MM.1S (cell line): ENCODE measurements at regions not wholly inside any gene's neighbourhood (a gene's known extent, or its start where the extent isn't known, plus 50 kb on each side); places are given as distances from the start of the nearest gene placed in this dataset.

Experiments used
- DNase-seq: peaks from one replicate; pipeline ENCODE4 v3.0.0-alpha.2; 2015
- H2AFZ ChIP-seq: fragments of 300-600 bp; sonication (generic); 2 replicates; pipeline ENCODE4 v1.6.0; 2016; ENCODE audit warnings: antibody characterized with exemption, low read length
- H3F3A ChIP-seq: fragments of 300-600 bp; sonication (generic); 2 replicates; pipeline ENCODE4 v1.6.1; 2016; ENCODE audit warnings: mild to moderate bottlenecking, antibody characterized with exemption, low read length, moderate library complexity, mixed read lengths; ENCODE audit not compliant: insufficient read depth
- H3K27ac ChIP-seq: fragments of 300-600 bp; sonication (generic); 2 replicates; pipeline ENCODE4 v1.5.1; 2016; ENCODE audit warnings: mild to moderate bottlenecking, low read length
- H3K27me3 ChIP-seq: fragments of 300-600 bp; sonication (generic); replicated peaks from 2 replicates; pipeline ENCODE4 v1.6.0; 2016; ENCODE audit warnings: low read length; ENCODE audit not compliant: insufficient read depth
- H3K36me3 ChIP-seq: fragments of 300-600 bp; sonication (generic); replicated peaks from 2 replicates; pipeline ENCODE4 v1.6.1; 2016; ENCODE audit warnings: mild to moderate bottlenecking, low read length, mixed read lengths; ENCODE audit not compliant: insufficient read depth
- H3K4me1 ChIP-seq: fragments of 300-600 bp; sonication (generic); 2 replicates; pipeline ENCODE4 v1.6.1; 2016; ENCODE audit warnings: low read length, mixed read lengths
- H3K4me2 ChIP-seq: fragments of 300-600 bp; sonication (generic); 2 replicates; pipeline ENCODE4 v1.6.0; 2016; ENCODE audit warnings: low read depth, low read length
- H3K4me3 ChIP-seq: fragments of 300-600 bp; sonication (generic); 2 replicates; pipeline ENCODE4 v1.5.1; 2016; ENCODE audit warnings: low read length, mixed read lengths
- H3K79me2 ChIP-seq: fragments of 300-600 bp; sonication (generic); 2 replicates; pipeline ENCODE4 v1.6.1; 2016; ENCODE audit warnings: mixed run types, low read length, mixed read lengths
- H3K9ac ChIP-seq: fragments of 300-600 bp; sonication (generic); 2 replicates; pipeline ENCODE4 v1.6.1; 2016; ENCODE audit warnings: low read length, mixed read lengths
- H3K9me2 ChIP-seq: fragments of 300-600 bp; sonication (generic); replicated peaks from 2 replicates; pipeline ENCODE4 v1.6.1; 2016; ENCODE audit warnings: mild to moderate bottlenecking, low read length, mixed read lengths; ENCODE audit not compliant: insufficient read depth
- H3K9me3 ChIP-seq: fragments of 300-600 bp; sonication (generic); replicated peaks from 2 replicates; pipeline ENCODE4 v1.6.1; 2016; ENCODE audit warnings: mild to moderate bottlenecking, low read length, mixed read lengths; ENCODE audit not compliant: insufficient read depth
- H4K20me1 ChIP-seq: fragments of 300-600 bp; sonication (generic); 2 replicates; pipeline ENCODE4 v1.6.1; 2016; ENCODE audit warnings: mild to moderate bottlenecking, low read length, moderate library complexity, mixed read lengths; ENCODE audit not compliant: insufficient read depth
- EZH2 ChIP-seq: fragments of 300-600 bp; sonication (generic); optimal IDR thresholded peaks from 2 replicates; pipeline ENCODE3; 2017; ENCODE audit warnings: low read depth, mild to moderate bottlenecking, antibody characterized with exemption, low read length, mixed read lengths
- EZH2phosphoT487 ChIP-seq: fragments of 300-600 bp; sonication (generic); IDR thresholded peaks from 2 replicates; pipeline ENCODE4 v1.6.1; 2018; ENCODE audit warnings: antibody characterized with exemption, low read length
- TF ChIP-seq, protein P1 (sequence below): fragments of 300-600 bp; sonication (generic); IDR thresholded peaks from 2 replicates; pipeline ENCODE4 v1.5.1; 2016; ENCODE audit warnings: antibody characterized with exemption, low read length, mixed read lengths

DNA sequence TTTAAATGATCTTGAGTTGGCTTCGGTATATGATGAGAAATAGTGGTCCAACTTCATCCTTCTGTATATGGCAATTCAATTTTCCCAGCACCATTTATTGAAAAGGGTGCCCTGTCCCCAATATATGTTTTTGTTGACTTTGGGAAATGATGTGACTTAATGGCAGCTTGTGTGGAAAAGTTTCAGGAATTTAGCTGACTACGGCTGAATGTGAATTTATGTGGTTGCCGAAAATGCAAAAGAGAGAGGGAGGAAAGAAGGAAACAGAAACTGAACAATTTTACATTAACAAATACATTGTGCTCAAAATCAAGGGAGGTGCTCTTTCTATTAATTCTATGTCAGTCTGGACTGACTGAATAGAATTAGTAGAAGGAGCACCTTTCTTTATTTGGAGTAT lies 101.8 kb upstream of the CYSLTR1 start:
- H3K9me2 ChIP-seq = no peaks in the 10 kb centered on the region
- H3K27ac ChIP-seq = no peak overlapping the region
- no peaks in the 10 kb centered on the region for H3K27me3 ChIP-seq
- no peak overlapping the region for H3K4me3 ChIP-seq
- no peaks in the 10 kb centered on the region for H4K20me1 ChIP-seq
- no peaks in the 10 kb centered on the region for H3K36me3 ChIP-seq
- H3F3A ChIP-seq = no peaks in the 10 kb centered on the region
- DNase-seq = no peak
- H3K4me1 ChIP-seq = 0 out of 2 replicates have a peak, but pooled peaks cover 4% of the 10 kb centered on the region
- no peak overlapping the region for H3K9ac ChIP-seq
- no peak overlapping the region for H2AFZ ChIP-seq
- H3K79me2 ChIP-seq = no peaks in the 10 kb centered on the region
- no peak for TF ChIP-seq EZH2phosphoT487
- no peak for TF ChIP-seq EZH2
- TF ChIP-seq, protein P1, sequence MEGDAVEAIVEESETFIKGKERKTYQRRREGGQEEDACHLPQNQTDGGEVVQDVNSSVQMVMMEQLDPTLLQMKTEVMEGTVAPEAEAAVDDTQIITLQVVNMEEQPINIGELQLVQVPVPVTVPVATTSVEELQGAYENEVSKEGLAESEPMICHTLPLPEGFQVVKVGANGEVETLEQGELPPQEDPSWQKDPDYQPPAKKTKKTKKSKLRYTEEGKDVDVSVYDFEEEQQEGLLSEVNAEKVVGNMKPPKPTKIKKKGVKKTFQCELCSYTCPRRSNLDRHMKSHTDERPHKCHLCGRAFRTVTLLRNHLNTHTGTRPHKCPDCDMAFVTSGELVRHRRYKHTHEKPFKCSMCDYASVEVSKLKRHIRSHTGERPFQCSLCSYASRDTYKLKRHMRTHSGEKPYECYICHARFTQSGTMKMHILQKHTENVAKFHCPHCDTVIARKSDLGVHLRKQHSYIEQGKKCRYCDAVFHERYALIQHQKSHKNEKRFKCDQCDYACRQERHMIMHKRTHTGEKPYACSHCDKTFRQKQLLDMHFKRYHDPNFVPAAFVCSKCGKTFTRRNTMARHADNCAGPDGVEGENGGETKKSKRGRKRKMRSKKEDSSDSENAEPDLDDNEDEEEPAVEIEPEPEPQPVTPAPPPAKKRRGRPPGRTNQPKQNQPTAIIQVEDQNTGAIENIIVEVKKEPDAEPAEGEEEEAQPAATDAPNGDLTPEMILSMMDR = no peak
- H3K9me3 ChIP-seq = no peaks in the 10 kb centered on the region
- H3K4me2 ChIP-seq = no peak overlapping the region

DNA sequence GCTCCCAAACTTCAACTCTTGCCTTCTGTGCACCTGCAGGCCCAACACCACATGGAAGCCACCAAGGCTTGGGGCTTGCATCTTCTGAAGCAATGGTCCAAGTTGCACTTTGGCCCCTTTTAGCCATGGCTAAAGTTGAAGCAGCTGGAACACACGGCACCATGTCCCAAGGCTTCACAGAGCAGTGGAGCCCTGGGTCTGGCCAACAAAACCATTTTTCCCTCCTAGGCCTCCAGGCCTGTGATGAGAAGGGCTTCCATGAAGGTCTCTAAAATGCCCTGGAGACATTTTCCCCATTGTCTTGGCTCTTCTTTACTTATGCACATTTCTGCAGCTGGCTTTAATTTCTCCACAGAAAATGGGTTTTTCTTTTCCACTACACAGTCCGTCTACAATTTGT lies 61.3 kb upstream of the CYSLTR1 start:
- H3K4me1 ChIP-seq = 0 out of 2 replicates have a peak, but pooled peaks cover 6% of the 10 kb centered on the region
- H4K20me1 ChIP-seq = no peaks in the 10 kb centered on the region
- no peak overlapping the region for H3K27ac ChIP-seq
- no peak for DNase-seq
- H3K9me2 ChIP-seq = no peaks in the 10 kb centered on the region
- H3K36me3 ChIP-seq = no peaks in the 10 kb centered on the region
- H3K4me3 ChIP-seq = no peak overlapping the region
- H3K79me2 ChIP-seq = no peaks in the 10 kb centered on the region
- H3K27me3 ChIP-seq = no peaks in the 10 kb centered on the region
- H3F3A ChIP-seq = no peaks in the 10 kb centered on the region
- no peak overlapping the region for H3K4me2 ChIP-seq
- no peaks in the 10 kb centered on the region for H3K9me3 ChIP-seq
- H2AFZ ChIP-seq = no peak overlapping the region
- no peak for TF ChIP-seq EZH2phosphoT487
- TF ChIP-seq, protein P1 = no peak
- no peak for TF ChIP-seq EZH2
- H3K9ac ChIP-seq = no peak overlapping the region

DNA sequence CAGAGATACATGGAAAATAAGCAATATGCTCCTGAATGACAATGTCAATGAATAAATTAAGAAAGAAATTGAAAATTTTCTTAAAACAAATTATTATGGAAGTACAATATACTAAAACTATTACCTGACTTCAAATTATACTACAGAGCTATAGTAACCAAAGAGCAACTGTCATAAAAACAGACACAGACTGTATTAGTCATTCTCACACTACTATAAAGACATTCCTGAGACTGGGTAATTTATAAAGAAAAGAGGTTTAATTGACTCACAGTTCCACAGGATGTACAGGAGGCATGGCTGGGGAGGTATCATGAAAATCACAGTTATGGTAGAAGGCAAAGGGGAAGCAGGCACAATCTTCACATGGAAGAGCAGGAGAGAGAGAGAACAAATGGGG lies 60.0 kb upstream of the CYSLTR1 start:
- H3K27me3 ChIP-seq = no peaks in the 10 kb centered on the region
- H3K36me3 ChIP-seq = no peaks in the 10 kb centered on the region
- H4K20me1 ChIP-seq = no peaks in the 10 kb centered on the region
- no peaks in the 10 kb centered on the region for H3K9me2 ChIP-seq
- H3K9me3 ChIP-seq = no peaks in the 10 kb centered on the region
- no peak for DNase-seq
- no peaks in the 10 kb centered on the region for H3F3A ChIP-seq
- no peak overlapping the region for H2AFZ ChIP-seq
- H3K27ac ChIP-seq = no peak overlapping the region
- H3K4me1 ChIP-seq = 0 out of 2 replicates have a peak, but pooled peaks cover 7% of the 10 kb centered on the region
- no peak overlapping the region for H3K9ac ChIP-seq
- TF ChIP-seq, protein P1 = no peak
- no peak for TF ChIP-seq EZH2
- TF ChIP-seq EZH2phosphoT487 = no peak
- no peak overlapping the region for H3K4me2 ChIP-seq
- H3K4me3 ChIP-seq = no peak overlapping the region
- H3K79me2 ChIP-seq = no peaks in the 10 kb centered on the region
